ENCODE measurements at regions not wholly inside any gene's neighbourhood (a gene's known extent, or its start where the extent isn't known, plus 50 kb on each side); places are given as distances from the start of the nearest gene placed in this dataset.

GRCh38 chr4:180640193-180640592 is 1603.0 kb upstream of the TENM3 start:
- DNase-seq (ENCODE audit: insufficient read length, low spot score, missing footprints): no peak
- no peak overlapping the region for H3K4me3 ChIP-seq (ENCODE audit: insufficient read depth, low read length)
- no peak overlapping the region for H3K4me2 ChIP-seq (ENCODE audit: insufficient read depth, low read length)
- H3K9me3 ChIP-seq (ENCODE audit: low read depth, low read length): peaks cover 2% of the 10 kb centered on the region
- no peak overlapping the region for H2AFZ ChIP-seq (ENCODE audit: low read length)
- H3K79me2 ChIP-seq (ENCODE audit: insufficient read depth, low read length): no peaks in the 10 kb centered on the region
- no peak overlapping the region for H3K27ac ChIP-seq (ENCODE audit: low read depth, low read length)
- no peak for TF ChIP-seq CTCF (IDR thresholded peaks at IDR 0.05; ENCODE audit: extremely low read depth, low read depth, low read length)
- no peaks in the 10 kb centered on the region for H3K27me3 ChIP-seq (ENCODE audit: insufficient read depth, low read length)
- H4K20me1 ChIP-seq (ENCODE audit: insufficient read depth, low read length): no peaks in the 10 kb centered on the region
- H3K4me1 ChIP-seq (ENCODE audit: insufficient read depth, low read length): no peaks in the 10 kb centered on the region
- no peaks in the 10 kb centered on the region for H3K36me3 ChIP-seq (ENCODE audit: insufficient read depth, low read length)

- no peak for TF ChIP-seq CTCF (IDR thresholded peaks at IDR 0.05; ENCODE audit: extremely low read depth, low read depth, low read length)
- Histone ChIP-seq H3K36me3 (ENCODE audit: insufficient read depth, low read length) (no peaks in the 10 kb centered on the region), H4K20me1 (ENCODE audit: insufficient read depth, low read length) (no peaks in the 10 kb centered on the region), H3K27ac (ENCODE audit: low read depth, low read length) (no peak overlapping the region), H3K9me3 (ENCODE audit: low read depth, low read length) (no peaks in the 10 kb centered on the region), H3K4me1 (ENCODE audit: insufficient read depth, low read length) (no peaks in the 10 kb centered on the region), H3K79me2 (ENCODE audit: insufficient read depth, low read length) (no peaks in the 10 kb centered on the region), H3K27me3 (ENCODE audit: insufficient read depth, low read length) (no peaks in the 10 kb centered on the region), H3K4me3 (ENCODE audit: insufficient read depth, low read length) (no peak overlapping the region), H2AFZ (ENCODE audit: low read length) (no peak overlapping the region), H3K4me2 (ENCODE audit: insufficient read depth, low read length) (no peak overlapping the region)
- no peak for DNase-seq (ENCODE audit: insufficient read length, low spot score, missing footprints)
These were observed 1601.7 kb upstream of the TENM3 start for GRCh38 chr4:180641495-180641894.

- DNase-seq (ENCODE audit: insufficient read length, low spot score, missing footprints): no peak
- Histone ChIP-seq H4K20me1 (ENCODE audit: insufficient read depth, low read length) (no peaks in the 10 kb centered on the region), H3K9me3 (ENCODE audit: low read depth, low read length) (no peaks in the 10 kb centered on the region), H3K4me3 (ENCODE audit: insufficient read depth, low read length) (no peak overlapping the region), H3K27me3 (ENCODE audit: insufficient read depth, low read length) (no peaks in the 10 kb centered on the region), H3K4me2 (ENCODE audit: insufficient read depth, low read length) (no peak overlapping the region), H3K4me1 (ENCODE audit: insufficient read depth, low read length) (no peaks in the 10 kb centered on the region), H3K27ac (ENCODE audit: low read depth, low read length) (no peak overlapping the region), H2AFZ (ENCODE audit: low read length) (no peak overlapping the region), H3K79me2 (ENCODE audit: insufficient read depth, low read length) (no peaks in the 10 kb centered on the region), H3K36me3 (ENCODE audit: insufficient read depth, low read length) (no peaks in the 10 kb centered on the region)
- TF ChIP-seq CTCF (IDR thresholded peaks at IDR 0.05; ENCODE audit: extremely low read depth, low read depth, low read length): no peak
These were observed 1600.5 kb upstream of the TENM3 start for GRCh38 chr4:180642732-180643131.

GRCh38 chr4:180650273-180650672 is 1592.9 kb upstream of the TENM3 start:
- DNase-seq (ENCODE audit: insufficient read length, low spot score, missing footprints): no peak
- no peak for TF ChIP-seq CTCF (IDR thresholded peaks at IDR 0.05; ENCODE audit: extremely low read depth, low read depth, low read length)
- H3K27ac ChIP-seq (ENCODE audit: low read depth, low read length): no peak overlapping the region
- no peaks in the 10 kb centered on the region for H3K27me3 ChIP-seq (ENCODE audit: insufficient read depth, low read length)
- no peaks in the 10 kb centered on the region for H4K20me1 ChIP-seq (ENCODE audit: insufficient read depth, low read length)
- no peak overlapping the region for H3K4me3 ChIP-seq (ENCODE audit: insufficient read depth, low read length)
- no peaks in the 10 kb centered on the region for H3K36me3 ChIP-seq (ENCODE audit: insufficient read depth, low read length)
- no peaks in the 10 kb centered on the region for H3K79me2 ChIP-seq (ENCODE audit: insufficient read depth, low read length)
- H3K4me2 ChIP-seq (ENCODE audit: insufficient read depth, low read length): no peak overlapping the region
- no peaks in the 10 kb centered on the region for H3K4me1 ChIP-seq (ENCODE audit: insufficient read depth, low read length)
- H3K9me3 ChIP-seq (ENCODE audit: low read depth, low read length): no peaks in the 10 kb centered on the region
- H2AFZ ChIP-seq (ENCODE audit: low read length): no peak overlapping the region
